Natural killer cell (primary cell): ENCODE measurements at regions not wholly inside any gene's neighbourhood (a gene's known extent, or its start where the extent isn't known, plus 50 kb on each side); places are given as distances from the start of the nearest gene placed in this dataset.

Source experiments
- ATAC-seq, 3 donors: fragments of 150-1000 bp in 2 of 3; fragments of 200-7000 bp in 1 of 3; cut with Tn5 transposase; 1 replicate in 1 of 3; 2 replicates in 2 of 3; pipeline ENCODE4 v1.10.0; 2021; ENCODE audit warnings: mild to moderate bottlenecking in 2 of 3, moderate library complexity in 2 of 3
- DNase-seq, 2 donors: peaks; one replicate each; pipeline versions ENCODE4 v3.0.0 to v3.0.0-alpha.2; 2013 to 2021; ENCODE audit warnings: mixed read lengths in 1 of 2
- H3K27ac ChIP-seq: one replicate; pipeline ENCODE4 v1.5.1; 2013; ENCODE audit warnings: mild to moderate bottlenecking, low read length
- H3K27me3 ChIP-seq: one replicate; pipeline ENCODE4 v1.6.1; 2013; ENCODE audit warnings: low read length; ENCODE audit not compliant: control insufficient read depth, insufficient read depth
- H3K36me3 ChIP-seq: one replicate; pipeline ENCODE4 v1.6.1; 2013; ENCODE audit warnings: low read length; ENCODE audit not compliant: control insufficient read depth, insufficient read depth
- H3K4me1 ChIP-seq: one replicate; pipeline ENCODE4 v1.6.1; 2013; ENCODE audit warnings: low read length; ENCODE audit not compliant: control insufficient read depth, insufficient read depth
- H3K4me3 ChIP-seq: one replicate; pipeline ENCODE4 v1.5.1; 2013; ENCODE audit warnings: low read length
- H3K9me3 ChIP-seq: one replicate; pipeline ENCODE4 v1.6.1; 2013; ENCODE audit warnings: low read length; ENCODE audit not compliant: control insufficient read depth, insufficient read depth
- H3K27ac Mint-ChIP-seq, 2 donors: one replicate each; pipeline ENCODE4 v1.8.0; 2022; ENCODE audit warnings: mild to moderate bottlenecking in 2 of 2, mixed read lengths in 2 of 2, moderate library complexity in 1 of 2
- H3K27me3 Mint-ChIP-seq, 2 donors: one replicate each; pipeline ENCODE4 v1.8.0; 2022; ENCODE audit warnings: low read depth in 2 of 2, mixed read lengths in 2 of 2
- H3K36me3 Mint-ChIP-seq: one replicate; pipeline ENCODE4 v1.8.0; 2022; ENCODE audit warnings: mixed read lengths
- H3K4me1 Mint-ChIP-seq, 2 donors: one replicate each; pipeline ENCODE4 v1.8.0; 2022; ENCODE audit warnings: mixed read lengths in 2 of 2
- H3K4me3 Mint-ChIP-seq: one replicate; pipeline ENCODE4 v1.8.0; 2022; ENCODE audit warnings: mild to moderate bottlenecking, moderate library complexity, mixed read lengths
- H3K9me3 Mint-ChIP-seq, 2 donors: one replicate each; pipeline ENCODE4 v1.8.0; 2022; ENCODE audit warnings: mixed read lengths in 2 of 2
- CTCF ChIP-seq: fragments of 200-600 bp; IDR thresholded peaks from one replicate; pipeline ENCODE4 v1.8.0; 2022; ENCODE audit warnings: antibody characterized with exemption
- WGBS: methylation state at CpG from one replicate; pipeline ENCODE4 v1.1.7; 2013; ENCODE audit warnings: missing lambda C conversion rate; ENCODE audit not compliant: insufficient coverage; 5-methylcytosine and 5-hydroxymethylcytosine counted together
- intact Hi-C: fragments of 100-400 bp; cut with micrococcal nuclease; formaldehyde crosslinking; loops from one replicate; pipeline ENCODE4 v1.14.2; 2022

DNA sequence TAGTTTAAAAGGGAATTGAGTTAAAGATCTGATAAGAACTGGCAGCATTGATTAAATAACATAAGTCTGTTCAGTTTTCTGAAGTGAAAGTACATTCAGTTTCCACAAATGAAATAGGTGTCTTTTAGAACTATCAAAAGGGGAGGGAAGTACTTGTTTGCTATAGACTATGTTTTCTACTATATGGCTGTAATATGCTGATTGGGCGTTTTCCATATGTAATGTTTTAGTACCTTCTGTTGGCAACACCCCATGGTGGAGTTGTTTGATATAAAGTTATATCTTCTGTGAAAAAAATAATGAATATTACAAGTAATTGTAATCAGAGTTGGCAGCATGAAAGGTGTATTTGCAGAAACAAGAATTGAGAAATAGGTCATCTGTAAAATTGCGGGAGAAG, 237.6 kb downstream of the JRKL start:
- WGBS: 84% methylated on average over 2 of the region's 2 CpGs
- Histone ChIP-seq H3K36me3 (no peaks in the 10 kb centered on the region), H3K27ac (no peak overlapping the region), H3K9me3 (no peaks in the 10 kb centered on the region), H3K4me3 (no peak overlapping the region), H3K4me1 (no peaks in the 10 kb centered on the region), H3K27me3 (no peaks in the 10 kb centered on the region)
- no peak for ATAC-seq
- Mint-ChIP-seq H3K27me3 (no peaks in the 10 kb centered on the region), H3K9me3 (peaks cover 10 to 18% of the 10 kb centered on the region in 2 donors), H3K4me3 (no peak overlapping the region), H3K27ac (no peak overlapping the region), H3K36me3 (no peaks in the 10 kb centered on the region), H3K4me1 (no peaks in the 10 kb centered on the region)
- TF ChIP-seq CTCF: no peak
- no peak for DNase-seq
- intact Hi-C loops: no loop called here

- no peaks in the 10 kb centered on the region for H3K4me1 ChIP-seq
- intact Hi-C loops: no loop called here
- Mint-ChIP-seq H3K27ac (no peak overlapping the region), H3K9me3 (peaks cover 3 to 8% of the 10 kb centered on the region in 2 donors), H3K4me3 (no peak overlapping the region), H3K4me1 (no peaks in the 10 kb centered on the region), H3K27me3 (no peaks in the 10 kb centered on the region), H3K36me3 (no peaks in the 10 kb centered on the region)
- ATAC-seq (no peak), DNase-seq (no peak)
- no peak overlapping the region for H3K4me3 ChIP-seq
- H3K36me3 ChIP-seq: no peaks in the 10 kb centered on the region
- no peak overlapping the region for H3K27ac ChIP-seq
- TF ChIP-seq CTCF: no peak
- WGBS: 92% methylated on average over 15 of the region's 15 CpGs
- H3K9me3 ChIP-seq: no peaks in the 10 kb centered on the region
- no peaks in the 10 kb centered on the region for H3K27me3 ChIP-seq
Measured at GRCh38 chr11:96635655-96636054, 245.8 kb downstream of the JRKL start.

GRCh38 chr11:96641261-96641660, 251.4 kb downstream of the JRKL start:
- Mint-ChIP-seq H3K27ac (no peak overlapping the region), H3K27me3 (no peaks in the 10 kb centered on the region), H3K4me1 (no peaks in the 10 kb centered on the region), H3K9me3 (peaks cover 5 to 9% of the 10 kb centered on the region in 2 donors), H3K4me3 (no peak overlapping the region), H3K36me3 (no peaks in the 10 kb centered on the region)
- TF ChIP-seq CTCF: no peak
- ATAC-seq: no peak
- no peak for DNase-seq
- Histone ChIP-seq H3K4me1 (no peaks in the 10 kb centered on the region), H3K9me3 (no peaks in the 10 kb centered on the region), H3K4me3 (no peak overlapping the region), H3K27ac (no peak overlapping the region), H3K27me3 (no peaks in the 10 kb centered on the region), H3K36me3 (no peaks in the 10 kb centered on the region)
- intact Hi-C loops: no loop called here
- 62% methylated on average over 2 of the region's 2 CpGs for WGBS

GRCh38 chr11:96642583-96642982, 252.8 kb downstream of the JRKL start:
- no peak overlapping the region for H3K4me3 Mint-ChIP-seq
- no peaks in the 10 kb centered on the region for H3K27me3 Mint-ChIP-seq
- no peak for TF ChIP-seq CTCF
- no peaks in the 10 kb centered on the region for H3K27me3 ChIP-seq
- H3K36me3 Mint-ChIP-seq: no peaks in the 10 kb centered on the region
- no peak overlapping the region for H3K4me3 ChIP-seq
- peaks cover 12 to 14% of the 10 kb centered on the region in 2 donors for H3K9me3 Mint-ChIP-seq
- no peak overlapping the region for H3K27ac ChIP-seq
- intact Hi-C loops: no loop called here
- DNase-seq: no peak
- no peaks in the 10 kb centered on the region for H3K9me3 ChIP-seq
- H3K27ac Mint-ChIP-seq: no peak overlapping the region
- H3K4me1 Mint-ChIP-seq: no peaks in the 10 kb centered on the region
- H3K4me1 ChIP-seq: no peaks in the 10 kb centered on the region
- no peaks in the 10 kb centered on the region for H3K36me3 ChIP-seq
- no peak for ATAC-seq
- 97% methylated on average over 1 of the region's 1 CpG for WGBS
